HFFc6 (cell line): ENCODE measurements at regions not wholly inside any gene's neighbourhood (a gene's known extent, or its start where the extent isn't known, plus 50 kb on each side); places are given as distances from the start of the nearest gene placed in this dataset.

ENCODE experiments used
- DNase-seq: peaks from one replicate; pipeline ENCODE4 v3.0.0-alpha.2; 2018
- H3K27ac Mint-ChIP-seq: 2 replicates; pipeline ENCODE4 v1.8.0; 2020; ENCODE audit warnings: mild to moderate bottlenecking, mixed read lengths
- H3K27me3 Mint-ChIP-seq: 2 replicates; pipeline ENCODE4 v1.8.0; 2021; ENCODE audit warnings: mild to moderate bottlenecking, moderate library complexity, mixed read lengths; ENCODE audit not compliant: insufficient read depth
- H3K36me3 Mint-ChIP-seq: 2 replicates; pipeline ENCODE4 v1.8.0; 2021; ENCODE audit warnings: low read depth, mixed read lengths
- H3K4me1 Mint-ChIP-seq: 2 replicates; pipeline ENCODE4 v1.8.0; 2020; ENCODE audit warnings: low read depth, mixed read lengths
- H3K4me3 Mint-ChIP-seq: 2 replicates; pipeline ENCODE4 v1.8.0; 2020; ENCODE audit warnings: mild to moderate bottlenecking, moderate library complexity, mixed read lengths
- H3K9me3 Mint-ChIP-seq: 2 replicates; pipeline ENCODE4 v1.8.0; 2020; ENCODE audit warnings: mild to moderate bottlenecking, mixed read lengths
- TF ChIP-seq, protein P1 (sequence below): fragments of 200-600 bp; sonication (generic); IDR thresholded peaks from 2 replicates; pipeline ENCODE4 v1.5.0; 2021; ENCODE audit warnings: antibody characterized with exemption, mild to moderate bottlenecking

DNA sequence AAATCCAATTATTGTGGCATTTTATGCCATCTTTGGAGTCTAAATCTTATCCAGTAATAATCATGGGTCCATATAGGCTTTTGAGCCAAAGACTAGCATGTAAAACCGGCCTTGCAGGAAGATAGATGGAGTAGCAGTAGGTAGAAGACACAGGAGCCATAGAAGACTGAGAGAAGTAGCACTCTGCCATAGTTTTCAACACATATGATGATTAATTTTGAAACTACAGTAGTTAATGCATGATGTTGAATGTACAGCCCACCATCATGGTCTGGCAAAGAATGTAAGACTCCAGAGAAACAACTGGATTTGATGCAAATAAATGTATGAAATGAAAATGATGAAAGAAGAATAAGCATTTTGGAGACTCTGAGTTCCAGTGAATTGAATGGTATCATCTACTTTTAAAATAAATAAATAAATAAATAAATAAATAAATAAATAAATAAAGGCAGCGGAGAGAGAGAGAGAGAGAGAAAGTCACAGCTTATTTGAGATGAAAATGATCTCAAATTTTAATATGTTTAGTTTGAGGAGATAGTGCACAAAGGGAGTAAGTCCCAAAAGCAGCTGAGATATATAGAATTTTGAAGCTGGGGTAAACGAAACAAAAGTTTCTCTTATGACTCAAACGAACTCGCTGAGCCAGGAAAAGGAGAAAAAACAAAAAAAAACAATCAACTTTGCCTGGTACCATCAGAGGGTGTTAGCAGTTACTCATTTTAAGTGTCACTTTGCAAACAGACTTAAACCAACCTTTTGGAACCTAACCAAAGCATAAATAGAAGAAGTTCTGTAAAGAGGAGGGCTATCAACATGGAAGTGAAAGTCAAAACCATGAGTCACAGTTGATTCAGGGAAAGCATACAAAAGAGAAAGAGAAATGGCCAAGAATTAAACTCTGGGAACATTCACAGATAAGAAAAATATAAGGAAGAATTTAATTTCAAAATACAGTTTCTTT lies 388.7 kb downstream of the CETN3 start:
- peak; percentile 18 for DNase-seq
- peak overlapping the region; percentile 85 for H3K4me3 Mint-ChIP-seq

GRCh38 chr5:90017239-90017638 lies 392.3 kb downstream of the CETN3 start:
- H3K4me3 Mint-ChIP-seq = no peak overlapping the region
- DNase-seq = no peak
- H3K36me3 Mint-ChIP-seq = no peaks in the 10 kb centered on the region
- TF ChIP-seq, protein P1, sequence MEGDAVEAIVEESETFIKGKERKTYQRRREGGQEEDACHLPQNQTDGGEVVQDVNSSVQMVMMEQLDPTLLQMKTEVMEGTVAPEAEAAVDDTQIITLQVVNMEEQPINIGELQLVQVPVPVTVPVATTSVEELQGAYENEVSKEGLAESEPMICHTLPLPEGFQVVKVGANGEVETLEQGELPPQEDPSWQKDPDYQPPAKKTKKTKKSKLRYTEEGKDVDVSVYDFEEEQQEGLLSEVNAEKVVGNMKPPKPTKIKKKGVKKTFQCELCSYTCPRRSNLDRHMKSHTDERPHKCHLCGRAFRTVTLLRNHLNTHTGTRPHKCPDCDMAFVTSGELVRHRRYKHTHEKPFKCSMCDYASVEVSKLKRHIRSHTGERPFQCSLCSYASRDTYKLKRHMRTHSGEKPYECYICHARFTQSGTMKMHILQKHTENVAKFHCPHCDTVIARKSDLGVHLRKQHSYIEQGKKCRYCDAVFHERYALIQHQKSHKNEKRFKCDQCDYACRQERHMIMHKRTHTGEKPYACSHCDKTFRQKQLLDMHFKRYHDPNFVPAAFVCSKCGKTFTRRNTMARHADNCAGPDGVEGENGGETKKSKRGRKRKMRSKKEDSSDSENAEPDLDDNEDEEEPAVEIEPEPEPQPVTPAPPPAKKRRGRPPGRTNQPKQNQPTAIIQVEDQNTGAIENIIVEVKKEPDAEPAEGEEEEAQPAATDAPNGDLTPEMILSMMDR = no peak
- H3K4me1 Mint-ChIP-seq = no peaks in the 10 kb centered on the region; the same call in 1 of the 2 replicates
- no peak overlapping the region for H3K27ac Mint-ChIP-seq
- peaks cover 16% of the 10 kb centered on the region for H3K9me3 Mint-ChIP-seq
- no peaks in the 10 kb centered on the region for H3K27me3 Mint-ChIP-seq

More for the DNA sequence above, 388.7 kb downstream of the CETN3 start:
- peak overlapping the region; percentile 58 for H3K27ac Mint-ChIP-seq
- H3K9me3 Mint-ChIP-seq = peaks cover 10% of the 10 kb centered on the region
- H3K36me3 Mint-ChIP-seq = no peaks in the 10 kb centered on the region
- no peaks in the 10 kb centered on the region for H3K27me3 Mint-ChIP-seq
- TF ChIP-seq, protein P1 = no peak
- no peaks in the 10 kb centered on the region; the same call in 1 of the 2 replicates for H3K4me1 Mint-ChIP-seq

GRCh38 chr5:90015584-90016018 lies 394.0 kb downstream of the CETN3 start:
- H3K4me3 Mint-ChIP-seq = no peak overlapping the region
- no peaks in the 10 kb centered on the region for H3K27me3 Mint-ChIP-seq
- TF ChIP-seq, protein P1 = no peak

GRCh38 chr5:90014420-90014819 lies 395.1 kb downstream of the CETN3 start:
- TF ChIP-seq, protein P1 = no peak
- DNase-seq = no peak
- H3K27me3 Mint-ChIP-seq = no peaks in the 10 kb centered on the region
- H3K36me3 Mint-ChIP-seq = no peaks in the 10 kb centered on the region
- H3K9me3 Mint-ChIP-seq = peaks cover 16% of the 10 kb centered on the region
- no peak overlapping the region for H3K4me3 Mint-ChIP-seq
- no peaks in the 10 kb centered on the region for H3K4me1 Mint-ChIP-seq
- no peak overlapping the region for H3K27ac Mint-ChIP-seq

More at GRCh38 chr5:90015584-90016018, 394.0 kb downstream of the CETN3 start:
- Mint-ChIP-seq H3K4me1 (no peaks in the 10 kb centered on the region), H3K27ac (no peak overlapping the region), H3K9me3 (peaks cover 16% of the 10 kb centered on the region), H3K36me3 (no peaks in the 10 kb centered on the region)
- no peak for DNase-seq

DNA sequence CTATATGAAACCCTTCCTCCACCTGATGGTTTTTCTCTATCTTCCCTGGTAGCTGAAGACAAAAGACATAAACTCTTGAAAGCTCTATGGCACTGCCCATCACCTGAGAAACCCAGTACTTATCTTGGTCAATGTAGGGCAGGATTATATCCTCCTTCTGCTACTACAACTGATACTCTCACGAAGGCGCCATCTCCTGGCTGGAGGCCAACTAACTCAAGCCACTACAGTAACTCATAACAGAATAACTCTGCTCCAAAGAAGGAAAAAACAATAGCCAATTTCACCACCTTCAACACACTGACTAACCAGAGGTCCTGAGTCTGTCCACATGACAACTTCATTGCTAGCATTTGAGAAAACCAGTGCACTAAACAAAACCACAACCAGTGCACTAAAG lies 409.2 kb downstream of the CETN3 start:
- Mint-ChIP-seq H3K27ac (no peak overlapping the region), H3K27me3 (no peaks in the 10 kb centered on the region; the same call in 1 of the 2 replicates), H3K36me3 (0 out of 2 replicates have a peak, but pooled peaks cover 4% of the 10 kb centered on the region), H3K4me1 (no peaks in the 10 kb centered on the region), H3K4me3 (no peak overlapping the region), H3K9me3 (peaks cover 26% of the 10 kb centered on the region)
- no peak for DNase-seq
- TF ChIP-seq, protein P1 = no peak
